Lower leg skin (tissue), 3 donors: ENCODE measurements at regions not wholly inside any gene's neighbourhood (a gene's known extent, or its start where the extent isn't known, plus 50 kb on each side); places are given as distances from the start of the nearest gene placed in this dataset.

Experiments
- CTCF ChIP-seq, 3 donors: fragments of 450-650 bp; IDR thresholded peaks; one replicate each; pipeline ENCODE4 v1.5.1; 2016; ENCODE audit warnings: antibody characterized with exemption in 3 of 3, mild to moderate bottlenecking in 3 of 3, moderate library complexity in 2 of 3
- POLR2A ChIP-seq, 2 donors: fragments of 450-650 bp; IDR thresholded peaks; one replicate each; pipeline ENCODE4 v1.6.1; 2016 to 2017; ENCODE audit warnings: antibody characterized with exemption in 2 of 2, mild to moderate bottlenecking in 1 of 2, moderate library complexity in 1 of 2

GRCh38 chr7:94056796-94057207 is 52.6 kb upstream of the BET1 start:
- TF ChIP-seq CTCF (IDR thresholded peaks at IDR 0.05) (no peak), POLR2A (IDR thresholded peaks at IDR 0.05) (no peak)
